A673 (cell line): ENCODE measurements at regions not wholly inside any gene's neighbourhood (a gene's known extent, or its start where the extent isn't known, plus 50 kb on each side); places are given as distances from the start of the nearest gene placed in this dataset.

ENCODE experiments used
- BruUV-seq: library from RNA; stranded (reverse); fragments of 400-500 nt; replicated peaks from 2 replicates; lab custom pipeline; 2021; lab: Mats Ljungman, UMichigan
- CTCF ChIA-PET: fragments of 300-600 bp; sonication (Branson Sonifier 250); formaldehyde crosslinking; loops from one replicate; lab custom pipeline; 2022; ENCODE audit warnings: antibody characterized with exemption; lab: Charles Lee
- POLR2A ChIA-PET: fragments of 300-600 bp; sonication (Branson Sonifier 250); formaldehyde crosslinking; loops from one replicate; lab custom pipeline; 2022; ENCODE audit warnings: antibody characterized with exemption; ENCODE audit not compliant: low non-redundant PET; lab: Charles Lee
- DNase-seq: peaks from one replicate; pipeline ENCODE4 v3.0.0-alpha.2; 2015; ENCODE audit warnings: low spot score
- H3K27ac ChIP-seq: fragments of 200-600 bp; sonication (generic); 2 replicates; pipeline ENCODE4 v1.5.1; 2016; ENCODE audit warnings: mixed run types, low read depth, mild to moderate bottlenecking, mixed read lengths, antibody characterized with exemption, low read length; ENCODE audit not compliant: poor library complexity, severe bottlenecking
- H3K27me3 ChIP-seq: fragments of 200-600 bp; sonication (generic); replicated peaks from 2 replicates; pipeline ENCODE4 v1.6.1; 2017; ENCODE audit warnings: mixed run types, low read depth, mild to moderate bottlenecking, mixed read lengths, antibody characterized with exemption, low read length; ENCODE audit not compliant: insufficient read depth, poor library complexity
- H3K36me3 ChIP-seq: fragments of 200-600 bp; sonication (generic); 2 replicates; pipeline ENCODE4 v1.6.1; 2016; ENCODE audit warnings: mixed run types, mild to moderate bottlenecking, mixed read lengths, antibody characterized with exemption, low read length; ENCODE audit not compliant: insufficient read depth, poor library complexity, severe bottlenecking
- H3K4me1 ChIP-seq: fragments of 200-600 bp; sonication (generic); 2 replicates; pipeline ENCODE4 v1.6.1; 2017; ENCODE audit warnings: mixed run types, mild to moderate bottlenecking, mixed read lengths, antibody characterized with exemption, low read length; ENCODE audit not compliant: insufficient read depth, poor library complexity, severe bottlenecking
- H3K4me3 ChIP-seq: fragments of 200-600 bp; sonication (generic); 2 replicates; pipeline ENCODE4 v1.5.1; 2016; ENCODE audit warnings: low read depth, mixed run types, mild to moderate bottlenecking, mixed read lengths, low read length; ENCODE audit not compliant: poor library complexity, severe bottlenecking
- H3K9me3 ChIP-seq: fragments of 200-600 bp; sonication (generic); 2 replicates; pipeline ENCODE4 v1.6.1; 2016; ENCODE audit warnings: mixed run types, low read depth, mild to moderate bottlenecking, mixed read lengths, antibody characterized with exemption, low read length; ENCODE audit not compliant: poor library complexity, severe bottlenecking
- CTCF ChIP-seq: fragments of 300-800, 200-600 bp; sonication (generic); conservative IDR thresholded peaks from 2 replicates; pipeline ENCODE4 v1.5.1; 2017; ENCODE audit warnings: low read depth, mild to moderate bottlenecking, antibody characterized with exemption, low read length, moderate library complexity, mixed read lengths
- EZH2 ChIP-seq: fragments of 200-600 bp; sonication (generic); IDR thresholded peaks from 2 replicates; pipeline ENCODE4 v1.6.1; 2017; ENCODE audit warnings: borderline replicate concordance, low read depth, mild to moderate bottlenecking, mixed read lengths, antibody characterized with exemption, low read length; ENCODE audit not compliant: poor library complexity, severe bottlenecking
- intact Hi-C: fragments of 100-400 bp; cut with micrococcal nuclease; formaldehyde crosslinking; loops from one replicate; pipeline ENCODE4 v1.10.0; 2022; ENCODE audit not compliant: unreplicated experiment

GRCh38 chr6:164129218-164129617, 714.7 kb downstream of the QKI start:
- Histone ChIP-seq H3K27ac (no peak overlapping the region), H3K9me3 (no peaks in the 10 kb centered on the region), H3K4me1 (no peaks in the 10 kb centered on the region), H3K36me3 (no peaks in the 10 kb centered on the region), H3K27me3 (no peaks in the 10 kb centered on the region), H3K4me3 (no peak overlapping the region)
- no peak for DNase-seq
- no TSS peak for BruUV-seq
- CTCF ChIA-PET: no interaction called here
- intact Hi-C loops: no loop called here
- TF ChIP-seq CTCF (no peak), EZH2 (no peak)
- POLR2A ChIA-PET: no interaction called here

GRCh38 chr6:164128101-164128500, 713.6 kb downstream of the QKI start:
- no peaks in the 10 kb centered on the region for H3K36me3 ChIP-seq
- BruUV-seq: no TSS peak
- intact Hi-C loops: no loop called here
- no peaks in the 10 kb centered on the region for H3K27me3 ChIP-seq
- no peaks in the 10 kb centered on the region for H3K9me3 ChIP-seq
- CTCF ChIA-PET: no interaction called here
- no peaks in the 10 kb centered on the region for H3K4me1 ChIP-seq
- TF ChIP-seq CTCF: no peak
- no peak for TF ChIP-seq EZH2
- no peak for DNase-seq
- no peak overlapping the region for H3K4me3 ChIP-seq
- POLR2A ChIA-PET: no interaction called here
- no peak overlapping the region for H3K27ac ChIP-seq

- Histone ChIP-seq H3K4me1 (no peaks in the 10 kb centered on the region), H3K36me3 (no peaks in the 10 kb centered on the region), H3K27ac (no peak overlapping the region), H3K4me3 (no peak overlapping the region), H3K9me3 (no peaks in the 10 kb centered on the region), H3K27me3 (no peaks in the 10 kb centered on the region)
- ChIA-PET CTCF (no interaction called here), POLR2A (no interaction called here)
- BruUV-seq: no TSS peak
- intact Hi-C loops: no loop called here
- TF ChIP-seq EZH2: no peak
- no peak for TF ChIP-seq CTCF
- DNase-seq: no peak
Measured at GRCh38 chr6:164124986-164125385, 710.5 kb downstream of the QKI start.
